ENCODE measurements at regions not wholly inside any gene's neighbourhood (a gene's known extent, or its start where the extent isn't known, plus 50 kb on each side); places are given as distances from the start of the nearest gene placed in this dataset.

- ChIA-PET CTCF (ENCODE audit: unreplicated experiment) (interaction anchor here (2.3 kb wide), 1 partner anchor 9 kb away, joined by 10 read pairs; no protein-coding TSS in a partner anchor), POLR2A (interaction anchor here (0.7 to 3.9 kb wide), 8 partner anchors 9 to 164 kb away, joined by 3 to 54 read pairs (median 10); no protein-coding TSS in a partner anchor)
- Histone ChIP-seq H2AFZ (ENCODE audit: low read length) (no peak overlapping the region), H4K20me1 (ENCODE audit: insufficient read depth, low read length) (no peaks in the 10 kb centered on the region), H3K79me2 (ENCODE audit: insufficient read depth, low read depth, low read length) (no peaks in the 10 kb centered on the region; the same call in 1 of the 2 replicates), H3K4me1 (ENCODE audit: insufficient read depth, low read length, poor library complexity, severe bottlenecking) (peaks cover 88% of the 10 kb centered on the region), H3K4me2 (ENCODE audit: low read length) (no peak overlapping the region), H3K9me3 (ENCODE audit: low read length) (no peaks in the 10 kb centered on the region), H3K27ac (ENCODE audit: low read depth, low read length, poor library complexity, severe bottlenecking) (no peak overlapping the region), H3K9me2 (ENCODE audit: insufficient read depth, low read length) (no peaks in the 10 kb centered on the region), H3K4me3 (ENCODE audit: low read depth, low read length, poor library complexity, severe bottlenecking) (no peak overlapping the region), H3K36me3 (ENCODE audit: insufficient read depth, low read length) (0 out of 2 replicates have a peak, but pooled peaks cover 3% of the 10 kb centered on the region)
- TF ChIP-seq CTCF (conservative IDR thresholded peaks at IDR 0.05; ENCODE audit: low read length): no peak
- no peak for TF ChIP-seq EZH2phosphoT487 (IDR thresholded peaks at IDR 0.05; ENCODE audit: borderline replicate concordance, low read depth, low read length)
- intact Hi-C loops (cut with micrococcal nuclease; ENCODE audit: unreplicated experiment): loop anchor here (10.0 kb wide), 1 partner anchor 1043 kb away; no protein-coding TSS in a partner anchor
- DNase-seq (ENCODE audit: low spot score): no peak
- no TSS peak for BruUV-seq (replicated peaks)
Observed at GRCh38 chr3:187912007-187912406, 166.7 kb upstream of the BCL6 start.

GRCh38 chr3:187913617-187914033 lies 168.4 kb upstream of the BCL6 start:
- POLR2A ChIA-PET: interaction anchor here (0.6 to 3.9 kb wide), 20 partner anchors 10 to 1089 kb away, joined by 3 to 54 read pairs (median 7); partner anchors contain the start of gene BCL6

More at GRCh38 chr3:187913617-187914033, 168.4 kb upstream of the BCL6 start:
- peak overlapping the region; percentile 97 for H3K27ac ChIP-seq (ENCODE audit: low read depth, low read length, poor library complexity, severe bottlenecking)
- H3K4me1 ChIP-seq (ENCODE audit: insufficient read depth, low read length, poor library complexity, severe bottlenecking): peaks cover 89% of the 10 kb centered on the region
- TF ChIP-seq EZH2phosphoT487 (IDR thresholded peaks at IDR 0.05; ENCODE audit: borderline replicate concordance, low read depth, low read length) (no peak), CTCF (conservative IDR thresholded peaks at IDR 0.05; ENCODE audit: low read length) (no peak)
- intact Hi-C loops (cut with micrococcal nuclease; ENCODE audit: unreplicated experiment): loop anchor here (10.0 kb wide), 1 partner anchor 1041 kb away; no protein-coding TSS in a partner anchor
- no peaks in the 10 kb centered on the region for H4K20me1 ChIP-seq (ENCODE audit: insufficient read depth, low read length)
- no peaks in the 10 kb centered on the region for H3K9me2 ChIP-seq (ENCODE audit: insufficient read depth, low read length)
- H3K4me3 ChIP-seq (ENCODE audit: low read depth, low read length, poor library complexity, severe bottlenecking): peak overlapping the region; percentile 9
- no TSS peak for BruUV-seq (replicated peaks)
- CTCF ChIA-PET (ENCODE audit: unreplicated experiment): interaction anchor here (0.8 to 2.3 kb wide), 3 partner anchors 9 to 13 kb away, joined by 4 to 10 read pairs (median 4); no protein-coding TSS in a partner anchor
- no peaks in the 10 kb centered on the region; the same call in 1 of the 2 replicates for H3K79me2 ChIP-seq (ENCODE audit: insufficient read depth, low read depth, low read length)
- no peaks in the 10 kb centered on the region for H3K9me3 ChIP-seq (ENCODE audit: low read length)
- H3K4me2 ChIP-seq (ENCODE audit: low read length): peak overlapping the region; percentile 50; the same call in 1 of the 2 replicates
- H3K36me3 ChIP-seq (ENCODE audit: insufficient read depth, low read length): 0 out of 2 replicates have a peak, but pooled peaks cover 3% of the 10 kb centered on the region
- DNase-seq (ENCODE audit: low spot score): peak; percentile 73
- H2AFZ ChIP-seq (ENCODE audit: low read length): peak overlapping the region; percentile 16; the same call in 1 of the 2 replicates
